EL (cell line): ENCODE measurements at regions not wholly inside any gene's neighbourhood (a gene's known extent, or its start where the extent isn't known, plus 50 kb on each side); places are given as distances from the start of the nearest gene placed in this dataset.

Source experiments
- DNase-seq: peaks from one replicate; pipeline ENCODE4 v3.0.0-alpha.2; 2016

GRCh38 chr10:44240584-44241205, 144.2 kb downstream of the CXCL12 start:
- no peak for DNase-seq

- DNase-seq = no peak
Measured at GRCh38 chr10:44238212-44238611, 146.7 kb downstream of the CXCL12 start.

- no peak for DNase-seq
Measured at GRCh38 chr10:44237364-44238049, 147.4 kb downstream of the CXCL12 start.

- no peak for DNase-seq
Measured at GRCh38 chr10:44235363-44235762, 149.5 kb downstream of the CXCL12 start.

- no peak for DNase-seq
Measured at GRCh38 chr10:44234483-44234875, 150.4 kb downstream of the CXCL12 start.

- no peak for DNase-seq
Measured at GRCh38 chr10:44233561-44234482, 151.1 kb downstream of the CXCL12 start.

- DNase-seq = no peak
Measured at GRCh38 chr10:44217274-44217820, 167.6 kb downstream of the CXCL12 start.

GRCh38 chr10:44216073-44216472, 168.8 kb downstream of the CXCL12 start:
- DNase-seq = no peak

- no peak for DNase-seq
Measured at GRCh38 chr10:44209811-44210210, 175.1 kb downstream of the CXCL12 start.

- no peak for DNase-seq
Measured at GRCh38 chr10:44207160-44207559, 177.7 kb downstream of the CXCL12 start.

- peak; percentile 23 for DNase-seq
Measured at GRCh38 chr10:44206127-44206818, 178.6 kb downstream of the CXCL12 start.

GRCh38 chr10:44205067-44205466, 179.8 kb downstream of the CXCL12 start:
- no peak for DNase-seq

- DNase-seq = no peak
Measured at GRCh38 chr10:44203535-44203934, 181.4 kb downstream of the CXCL12 start.

- DNase-seq = no peak
Measured at GRCh38 chr10:44202952-44203351, 181.9 kb downstream of the CXCL12 start.

GRCh38 chr10:44201656-44202055, 183.2 kb downstream of the CXCL12 start:
- DNase-seq = no peak

GRCh38 chr10:44201011-44201410, 183.9 kb downstream of the CXCL12 start:
- no peak for DNase-seq

GRCh38 chr10:44199991-44200655, 184.8 kb downstream of the CXCL12 start:
- DNase-seq = no peak

GRCh38 chr10:44199267-44199666, 185.6 kb downstream of the CXCL12 start:
- no peak for DNase-seq

GRCh38 chr10:44198780-44199097, 186.2 kb downstream of the CXCL12 start:
- no peak for DNase-seq

GRCh38 chr10:44198096-44198779, 186.7 kb downstream of the CXCL12 start:
- DNase-seq = no peak

- no peak for DNase-seq
Measured at GRCh38 chr10:44197646-44198045, 187.3 kb downstream of the CXCL12 start.

GRCh38 chr10:44196336-44196735, 188.6 kb downstream of the CXCL12 start:
- DNase-seq = no peak
